HCT116 (cell line): ENCODE measurements at regions not wholly inside any gene's neighbourhood (a gene's known extent, or its start where the extent isn't known, plus 50 kb on each side); places are given as distances from the start of the nearest gene placed in this dataset.

Source experiments
- ATAC-seq: fragments of 200-7000 bp; cut with Tn5 transposase; 2 replicates; pipeline ENCODE4 v1.9.1; 2020; ENCODE audit warnings: mild to moderate bottlenecking, moderate library complexity
- BruUV-seq: library from RNA; stranded (reverse); fragments of 400-500 nt; replicated peaks from 2 replicates; lab custom pipeline; 2021; lab: Mats Ljungman, UMichigan
- CTCF ChIA-PET: fragments of 300-600 bp; sonication (Branson Sonifier 250); formaldehyde crosslinking; loops from one replicate; lab custom pipeline; 2021; ENCODE audit warnings: antibody characterized with exemption; lab: Charles Lee
- POLR2A ChIA-PET: fragments of 300-600, 350-600 bp; sonication (Branson Sonifier 250); formaldehyde crosslinking; loops from one replicate; lab custom pipeline; 2021; ENCODE audit warnings: antibody characterized with exemption; lab: Charles Lee
- RAD21 ChIA-PET, 2 experiments: fragments of 300-600 bp; sonication (Branson Sonifier 250); formaldehyde crosslinking; loops; one replicate each; lab custom pipeline; 2023; ENCODE audit warnings: low total read pairs in 2 of 2; ENCODE audit not compliant: uncharacterized antibody in 2 of 2, unreplicated experiment in 2 of 2, low non-redundant PET in 1 of 2; lab: Charles Lee
- DNase-seq: peaks from one replicate; pipeline ENCODE4 v3.0.0-alpha.2; 2010; ENCODE audit warnings: low read depth, low spot score
- H2AFZ ChIP-seq: fragments of 200-600 bp; shearing (Covaris generic), sonication (generic); 2 replicates; pipeline ENCODE4 v1.6.1; 2017; ENCODE audit warnings: low read depth, mixed run types, mixed read lengths, antibody characterized with exemption, low read length; ENCODE audit not compliant: poor library complexity, severe bottlenecking
- H3K27ac ChIP-seq: 2 replicates; pipeline ENCODE4 v1.5.1; 2012; ENCODE audit warnings: low read depth, low read length
- H3K27me3 ChIP-seq: fragments of 200-600 bp; sonication (generic); 2 replicates; pipeline ENCODE4 v1.6.1; 2016; ENCODE audit warnings: mixed run types, low read length, mixed read lengths; ENCODE audit not compliant: insufficient read depth
- H3K36me3 ChIP-seq, 2 experiments: fragments of 200-500 bp in 1 of 2; fragments of 200-600 bp in 1 of 2; sonication (Bioruptor generic) in 1 of 2; sonication (generic) in 1 of 2; 2 replicates each; pipeline versions ENCODE4 v1.5.1 to v1.6.1; 2014 to 2016; ENCODE audit warnings: low read length in 2 of 2, inconsistent platforms in 1 of 2, mixed read lengths in 1 of 2, mixed run types in 1 of 2; ENCODE audit not compliant: insufficient read depth in 2 of 2, control insufficient read depth in 1 of 2
- H3K4me1 ChIP-seq, 2 experiments: fragments of 200-600 bp in 1 of 2; sonication (generic) in 1 of 2; 2 replicates each; pipeline versions ENCODE4 v1.5.1 to v1.6.1; 2012 to 2017; ENCODE audit warnings: low read length in 2 of 2, inconsistent platforms in 1 of 2, mild to moderate bottlenecking in 1 of 2, mixed read lengths in 1 of 2, mixed run types in 1 of 2, moderate library complexity in 1 of 2; ENCODE audit not compliant: insufficient read depth in 2 of 2, control insufficient read depth in 1 of 2
- H3K4me2 ChIP-seq: fragments of 200-600 bp; sonication (generic); 2 replicates; pipeline ENCODE4 v1.6.1; 2017; ENCODE audit warnings: mixed run types, low read length, mixed read lengths
- H3K4me3 ChIP-seq, 2 experiments: fragments of 200-600 bp in 1 of 2; sonication (generic) in 1 of 2; replicated peaks in 1 of 2; 2 replicates each; pipeline ENCODE4 v1.5.1; 2011 to 2016; ENCODE audit warnings: low read length in 2 of 2, control low read depth in 1 of 2, low read depth in 1 of 2, mild to moderate bottlenecking in 1 of 2, mixed read lengths in 1 of 2, mixed run types in 1 of 2
- H3K79me2 ChIP-seq: fragments of 200-600 bp; sonication (generic); 2 replicates; pipeline ENCODE4 v1.6.1; 2017; ENCODE audit warnings: mild to moderate bottlenecking, mixed run types, low read length, moderate library complexity, mixed read lengths; ENCODE audit not compliant: insufficient read depth
- H3K9ac ChIP-seq: fragments of 200-600 bp; sonication (generic); 2 replicates; pipeline ENCODE4 v1.6.1; 2016; ENCODE audit warnings: low read length, mixed read lengths
- H3K9me2 ChIP-seq: fragments of 200-600 bp; sonication (generic), shearing (Covaris generic); 2 replicates; pipeline ENCODE4 v1.6.1; 2017; ENCODE audit warnings: mixed run types, mild to moderate bottlenecking, moderate library complexity; ENCODE audit not compliant: insufficient read depth
- H3K9me3 ChIP-seq, 2 experiments: fragments of 200-500 bp in 1 of 2; fragments of 200-600 bp in 1 of 2; sonication (Bioruptor generic) in 1 of 2; sonication (generic) in 1 of 2; 2 replicates each; pipeline ENCODE4 v1.6.1; 2014 to 2017; ENCODE audit warnings: low read length in 2 of 2, mixed read lengths in 2 of 2, inconsistent platforms in 1 of 2, low read depth in 1 of 2, mild to moderate bottlenecking in 1 of 2, mixed run types in 1 of 2, moderate library complexity in 1 of 2; ENCODE audit not compliant: control insufficient read depth in 1 of 2, insufficient read depth in 1 of 2
- H4K20me1 ChIP-seq: fragments of 200-600 bp; sonication (generic), shearing (Covaris generic); 2 replicates; pipeline ENCODE4 v1.6.1; 2017; ENCODE audit warnings: mixed run types, mild to moderate bottlenecking, moderate library complexity; ENCODE audit not compliant: insufficient read depth
- ATF3 ChIP-seq: IDR thresholded peaks from 2 replicates; pipeline ENCODE4 v1.6.1; 2012
- CBX3 ChIP-seq: IDR thresholded peaks from 2 replicates; pipeline ENCODE4 v1.6.1; 2012; ENCODE audit warnings: low read depth
- CEBPB ChIP-seq: IDR thresholded peaks from 2 replicates; pipeline ENCODE4 v1.6.1; 2012; ENCODE audit warnings: low read depth
- ELF1 ChIP-seq: IDR thresholded peaks from 2 replicates; pipeline ENCODE4 v1.6.1; 2012; ENCODE audit warnings: low read depth, borderline replicate concordance
- EZH2 ChIP-seq: fragments of 200-600 bp; sonication (generic); IDR thresholded peaks from 2 replicates; pipeline ENCODE4 v1.6.1; 2017; ENCODE audit warnings: antibody characterized with exemption, mixed run types
- EZH2phosphoT487 ChIP-seq: fragments of 200-600 bp; IDR thresholded peaks from 2 replicates; pipeline ENCODE4 v1.6.1; 2018; ENCODE audit warnings: antibody characterized with exemption, borderline replicate concordance
- FOSL1 ChIP-seq: IDR thresholded peaks from 2 replicates; pipeline ENCODE4 v1.6.1; 2012; ENCODE audit warnings: low read depth
- JUND ChIP-seq: IDR thresholded peaks from 2 replicates; pipeline ENCODE4 v1.6.1; 2012
- POLR2A ChIP-seq: IDR thresholded peaks from 2 replicates; pipeline ENCODE4 v1.7.0; 2011; ENCODE audit warnings: borderline replicate concordance; ENCODE audit not compliant: insufficient read depth, insufficient read length; ENCODE audit errors: extremely low read depth
- POLR2AphosphoS5 ChIP-seq: IDR thresholded peaks from 2 replicates; pipeline ENCODE4 v1.6.1; 2011; ENCODE audit warnings: mild to moderate bottlenecking, low read depth, low read length, moderate library complexity
- RAD21 ChIP-seq: IDR thresholded peaks from 2 replicates; pipeline ENCODE4 v1.6.1; 2012; ENCODE audit warnings: low read depth, mild to moderate bottlenecking
- SIN3A ChIP-seq: IDR thresholded peaks from 2 replicates; pipeline ENCODE4 v1.6.1; 2012; ENCODE audit warnings: low read depth
- SRF ChIP-seq: IDR thresholded peaks from 2 replicates; pipeline ENCODE4 v1.6.1; 2012; ENCODE audit warnings: low read depth
- TCF7L2 ChIP-seq: IDR thresholded peaks from 2 replicates; pipeline ENCODE4 v1.7.0; 2011; ENCODE audit warnings: borderline replicate concordance, inconsistent platforms; ENCODE audit not compliant: insufficient read depth, insufficient read length; ENCODE audit errors: extremely low read depth
- YY1 ChIP-seq: IDR thresholded peaks from 2 replicates; pipeline ENCODE4 v1.6.1; 2011; ENCODE audit warnings: low read length, low read depth, moderate library complexity, mild to moderate bottlenecking; ENCODE audit not compliant: insufficient replicate concordance; ENCODE audit errors: extremely low read depth
- ZFX ChIP-seq: fragments of 450-650 bp; IDR thresholded peaks from 2 replicates; pipeline ENCODE4 v1.6.1; 2017
- ZNF274 ChIP-seq: fragments of 200-500 bp; sonication (Bioruptor generic); IDR thresholded peaks from 2 replicates; pipeline ENCODE4 v1.6.1; 2014; ENCODE audit warnings: mild to moderate bottlenecking, low read depth, low read length, inconsistent platforms
- intact Hi-C: fragments of 100-400 bp; cut with micrococcal nuclease; formaldehyde crosslinking; loops from 2 replicates; pipeline ENCODE4 v1.10.0; 2022
- TF ChIP-seq, protein P1 (sequence below): IDR thresholded peaks from 2 replicates; pipeline ENCODE4 v1.6.1; 2011; ENCODE audit warnings: mild to moderate bottlenecking, low read length, moderate library complexity; ENCODE audit not compliant: insufficient replicate concordance; ENCODE audit errors: extremely low read depth
- TF ChIP-seq, protein P2 (sequence below): IDR thresholded peaks from 2 replicates; pipeline ENCODE4 v1.6.1; 2012

DNA sequence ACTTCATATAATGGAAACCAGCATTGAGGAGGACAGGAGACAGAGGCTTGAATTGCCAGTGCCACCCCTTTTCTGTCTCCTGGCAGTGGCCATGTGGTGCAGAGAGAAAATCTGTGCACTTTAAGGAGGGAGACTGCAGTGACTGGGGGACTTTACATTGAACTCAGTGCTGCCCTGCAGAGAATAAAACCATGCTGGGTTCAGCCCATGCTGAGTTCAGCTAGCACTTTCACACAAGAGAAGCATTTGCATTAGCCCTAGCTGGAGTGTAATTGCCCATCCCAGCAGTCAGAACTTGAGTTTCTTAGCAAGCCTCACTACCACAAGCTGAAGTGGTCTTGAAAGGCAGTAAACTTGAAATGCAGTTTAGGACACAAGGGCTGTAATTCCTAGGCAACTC, 677.5 kb downstream of the ZPLD1 start:
- RAD21 ChIA-PET: no interaction called here
- DNase-seq (no peak), ATAC-seq (no peak)
- H3K27me3 ChIP-seq: no peaks in the 10 kb centered on the region
- BruUV-seq: no TSS peak
- no peaks in the 10 kb centered on the region for H3K4me1 ChIP-seq
- no peaks in the 10 kb centered on the region for H3K9me3 ChIP-seq
- H4K20me1 ChIP-seq: no peaks in the 10 kb centered on the region
- intact Hi-C loops: loop anchor here (10.0 kb wide), 1 partner anchor 437 kb away; no protein-coding TSS in a partner anchor
- H2AFZ ChIP-seq: no peak overlapping the region
- H3K9me2 ChIP-seq: no peaks in the 10 kb centered on the region
- H3K4me2 ChIP-seq: no peak overlapping the region
- POLR2A ChIA-PET: no interaction called here
- no peak overlapping the region for H3K27ac ChIP-seq
- H3K36me3 ChIP-seq: no peaks in the 10 kb centered on the region
- H3K4me3 ChIP-seq: no peak overlapping the region
- no peaks in the 10 kb centered on the region for H3K79me2 ChIP-seq
- TF ChIP-seq FOSL1 (no peak), CEBPB (no peak), JUND (no peak), SIN3A (no peak), RAD21 (no peak), TCF7L2 (no peak), CBX3 (no peak), POLR2A (no peak), EZH2phosphoT487 (no peak), ZFX (no peak), EZH2 (no peak), ATF3 (no peak), POLR2AphosphoS5 (no peak), SRF (no peak), ZNF274 (no peak), ELF1 (no peak), YY1 (no peak)
- TF ChIP-seq, protein P1, sequence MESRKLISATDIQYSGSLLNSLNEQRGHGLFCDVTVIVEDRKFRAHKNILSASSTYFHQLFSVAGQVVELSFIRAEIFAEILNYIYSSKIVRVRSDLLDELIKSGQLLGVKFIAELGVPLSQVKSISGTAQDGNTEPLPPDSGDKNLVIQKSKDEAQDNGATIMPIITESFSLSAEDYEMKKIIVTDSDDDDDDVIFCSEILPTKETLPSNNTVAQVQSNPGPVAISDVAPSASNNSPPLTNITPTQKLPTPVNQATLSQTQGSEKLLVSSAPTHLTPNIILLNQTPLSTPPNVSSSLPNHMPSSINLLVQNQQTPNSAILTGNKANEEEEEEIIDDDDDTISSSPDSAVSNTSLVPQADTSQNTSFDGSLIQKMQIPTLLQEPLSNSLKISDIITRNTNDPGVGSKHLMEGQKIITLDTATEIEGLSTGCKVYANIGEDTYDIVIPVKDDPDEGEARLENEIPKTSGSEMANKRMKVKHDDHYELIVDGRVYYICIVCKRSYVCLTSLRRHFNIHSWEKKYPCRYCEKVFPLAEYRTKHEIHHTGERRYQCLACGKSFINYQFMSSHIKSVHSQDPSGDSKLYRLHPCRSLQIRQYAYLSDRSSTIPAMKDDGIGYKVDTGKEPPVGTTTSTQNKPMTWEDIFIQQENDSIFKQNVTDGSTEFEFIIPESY: no peak
- TF ChIP-seq, protein P2, sequence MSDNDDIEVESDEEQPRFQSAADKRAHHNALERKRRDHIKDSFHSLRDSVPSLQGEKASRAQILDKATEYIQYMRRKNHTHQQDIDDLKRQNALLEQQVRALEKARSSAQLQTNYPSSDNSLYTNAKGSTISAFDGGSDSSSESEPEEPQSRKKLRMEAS: no peak
- CTCF ChIA-PET: no interaction called here
- no peak overlapping the region for H3K9ac ChIP-seq
